ENCODE measurements at regions not wholly inside any gene's neighbourhood (a gene's known extent, or its start where the extent isn't known, plus 50 kb on each side); places are given as distances from the start of the nearest gene placed in this dataset.
A peak's percentile ranks its signal among the peaks of the same experiment; 100 is the strongest.

- Mint-ChIP-seq H3K9me3 (peaks cover 12% of the 10 kb centered on the region; the same call in 2 of the 3 replicates), H3K36me3 (ENCODE audit: low read depth) (peaks cover 21% of the 10 kb centered on the region), H3K27me3 (ENCODE audit: insufficient read depth, low read depth, poor library complexity) (peaks cover 4% of the 10 kb centered on the region), H3K4me3 (0 out of 3 replicates have a peak overlapping the region, but pooled peaks have one; percentile 2), H3K27ac (no peak overlapping the region), H3K4me1 (peaks cover 24% of the 10 kb centered on the region)
- Histone ChIP-seq H4K20me1 (replicated peaks; ENCODE audit: insufficient read depth) (no peaks in the 10 kb centered on the region), H3F3A (replicated peaks; ENCODE audit: low read depth) (no peaks in the 10 kb centered on the region), H2AFZ (no peak overlapping the region), H3K4me1 (ENCODE audit: insufficient read depth) (peaks cover 15% of the 10 kb centered on the region), H3K79me2 (replicated peaks; ENCODE audit: insufficient read depth) (no peaks in the 10 kb centered on the region), H3K4me2 (peak overlapping the region; percentile 33), H3K36me3 (ENCODE audit: insufficient read depth) (no peaks in the 10 kb centered on the region), H3K27ac (ENCODE audit: low read depth) (no peak overlapping the region), H3K27me3 (ENCODE audit: insufficient read depth) (no peaks in the 10 kb centered on the region), H3K9me2 (ENCODE audit: insufficient read depth) (peaks cover 12% of the 10 kb centered on the region; the same call in 1 of the 2 replicates), H3K4me3 (no peak overlapping the region)
- ATAC-seq (peak; percentile 87), DNase-seq (ENCODE audit: low spot score) (peak; percentile 24)
- TF ChIP-seq ZNF462 (CRISPR knock-in tag; IDR thresholded peaks at IDR 0.05) (peak; percentile 62; the same call in 1 of the 2 replicates), NANOG (IDR thresholded peaks at IDR 0.05; ENCODE audit: borderline replicate concordance) (0 out of 2 replicates have a peak, but pooled peaks have one; percentile 17), ETS1 (IDR thresholded peaks at IDR 0.05) (no peak)
These were observed 416.0 kb upstream of the CNTNAP5 start for GRCh38 chr2:123609077-123609476.

GRCh38 chr2:123614596-123614995, 410.5 kb upstream of the CNTNAP5 start:
- Mint-ChIP-seq H3K9me3 (peaks cover 53% of the 10 kb centered on the region), H3K27me3 (ENCODE audit: insufficient read depth, low read depth, poor library complexity) (peaks cover 8% of the 10 kb centered on the region), H3K4me1 (peaks cover 6% of the 10 kb centered on the region), H3K27ac (no peak overlapping the region), H3K36me3 (ENCODE audit: low read depth) (peaks cover 60% of the 10 kb centered on the region), H3K4me3 (no peak overlapping the region)
- Histone ChIP-seq H4K20me1 (replicated peaks; ENCODE audit: insufficient read depth) (no peaks in the 10 kb centered on the region), H3K27ac (ENCODE audit: low read depth) (no peak overlapping the region), H3K9me2 (ENCODE audit: insufficient read depth) (peaks cover 19% of the 10 kb centered on the region), H3F3A (replicated peaks; ENCODE audit: low read depth) (no peaks in the 10 kb centered on the region), H2AFZ (no peak overlapping the region), H3K4me3 (no peak overlapping the region), H3K4me2 (no peak overlapping the region), H3K36me3 (ENCODE audit: insufficient read depth) (peaks cover 5% of the 10 kb centered on the region; the same call in 1 of the 2 replicates), H3K79me2 (replicated peaks; ENCODE audit: insufficient read depth) (no peaks in the 10 kb centered on the region), H3K4me1 (ENCODE audit: insufficient read depth) (peaks cover 2% of the 10 kb centered on the region), H3K27me3 (ENCODE audit: insufficient read depth) (no peaks in the 10 kb centered on the region)
- ATAC-seq (no peak), DNase-seq (ENCODE audit: low spot score) (no peak)
- TF ChIP-seq ZNF462 (CRISPR knock-in tag; IDR thresholded peaks at IDR 0.05) (no peak), NANOG (IDR thresholded peaks at IDR 0.05; ENCODE audit: borderline replicate concordance) (no peak), POLR2AphosphoS5 (IDR thresholded peaks at IDR 0.05; ENCODE audit: low read depth) (no peak), ZNF114 (CRISPR knock-in tag; IDR thresholded peaks at IDR 0.05) (no peak)

Data from GM23338 (cell line).